HG03442 (cell line): ENCODE measurements at regions not wholly inside any gene's neighbourhood (a gene's known extent, or its start where the extent isn't known, plus 50 kb on each side); places are given as distances from the start of the nearest gene placed in this dataset.

ENCODE experiments used
- ATAC-seq: cut with Tn5 transposase; IDR thresholded peaks from one replicate; pipeline ENCODE4 v1.9.1; 2021; ENCODE audit warnings: mild to moderate bottlenecking, moderate library complexity; ENCODE audit not compliant: unreplicated experiment

DNA sequence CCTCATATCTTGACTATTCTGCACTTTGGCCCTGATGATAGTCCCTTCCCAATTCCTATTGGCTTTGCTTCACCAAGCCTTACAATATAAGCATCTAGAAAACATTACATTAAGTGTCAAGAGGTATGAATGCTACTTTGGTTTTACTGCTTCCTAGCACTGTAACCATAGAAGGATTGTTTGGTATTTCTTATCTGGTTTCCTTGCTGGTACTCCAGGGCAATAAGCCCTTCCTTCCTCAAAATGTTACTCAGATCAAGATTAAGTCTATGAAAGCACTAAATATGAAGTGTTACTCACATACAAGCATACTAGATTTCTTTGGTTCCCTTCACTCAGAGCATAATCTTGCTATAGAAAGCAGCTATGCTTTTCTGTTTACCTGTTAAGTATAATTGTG, 492.5 kb downstream of the ETV1 start:
- ATAC-seq, result no peak

DNA sequence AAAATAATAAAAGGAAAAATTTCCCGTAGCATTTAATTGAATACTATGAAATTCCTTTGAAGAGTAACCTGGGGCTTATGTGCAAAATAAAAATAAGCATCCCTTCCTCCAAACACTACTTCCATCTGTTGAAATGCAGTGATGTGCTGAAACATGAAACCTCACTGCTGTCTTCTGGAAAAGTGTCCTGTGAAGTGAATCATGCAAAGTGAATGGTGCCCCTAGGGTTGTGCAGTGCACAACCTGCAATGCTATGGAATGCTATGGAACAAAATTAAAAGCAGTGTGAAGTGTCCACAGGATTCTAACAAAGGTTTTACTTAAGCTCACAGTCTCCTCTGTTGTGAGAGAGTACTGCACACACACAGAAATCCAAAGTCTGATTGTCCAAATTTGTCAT, 480.9 kb downstream of the ETV1 start:
- no peak for ATAC-seq

DNA sequence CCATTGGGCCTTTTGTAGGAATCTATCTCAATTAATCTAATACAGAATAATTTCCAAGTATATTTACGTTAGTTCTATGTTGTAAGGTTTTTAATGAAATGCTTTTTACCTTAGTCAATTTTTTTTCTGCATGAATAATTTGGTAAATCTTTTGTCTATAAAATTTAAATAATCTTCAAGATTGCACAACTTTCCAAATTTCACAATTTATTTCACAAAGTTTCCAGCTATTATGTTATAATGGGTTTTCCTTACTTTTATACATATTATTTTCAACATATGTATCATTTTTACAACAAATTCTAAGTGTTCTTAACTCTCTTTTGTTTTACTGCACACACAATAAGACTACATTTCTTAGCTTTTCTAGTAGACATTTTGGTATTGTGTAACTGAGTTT, 470.7 kb downstream of the ETV1 start:
- no peak for ATAC-seq

DNA sequence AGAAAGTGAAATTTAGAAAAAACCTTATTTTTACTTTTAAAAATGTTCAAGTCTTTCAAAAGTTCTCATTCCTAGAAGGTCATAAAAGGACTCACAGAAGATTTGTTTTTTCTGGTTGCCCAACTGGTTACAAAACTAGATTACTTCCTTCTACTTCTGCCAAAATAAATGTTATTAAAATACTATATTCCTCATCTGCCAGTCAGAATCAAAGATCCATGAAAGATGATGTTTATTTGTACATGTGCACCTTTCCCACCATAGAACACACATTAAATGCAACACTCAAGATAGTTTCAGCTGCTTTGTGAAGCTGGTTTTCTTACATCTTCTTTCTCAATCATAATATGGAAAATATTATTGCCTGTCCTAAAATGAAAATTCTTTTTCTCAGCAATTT, 465.4 kb downstream of the ETV1 start:
- no peak for ATAC-seq

DNA sequence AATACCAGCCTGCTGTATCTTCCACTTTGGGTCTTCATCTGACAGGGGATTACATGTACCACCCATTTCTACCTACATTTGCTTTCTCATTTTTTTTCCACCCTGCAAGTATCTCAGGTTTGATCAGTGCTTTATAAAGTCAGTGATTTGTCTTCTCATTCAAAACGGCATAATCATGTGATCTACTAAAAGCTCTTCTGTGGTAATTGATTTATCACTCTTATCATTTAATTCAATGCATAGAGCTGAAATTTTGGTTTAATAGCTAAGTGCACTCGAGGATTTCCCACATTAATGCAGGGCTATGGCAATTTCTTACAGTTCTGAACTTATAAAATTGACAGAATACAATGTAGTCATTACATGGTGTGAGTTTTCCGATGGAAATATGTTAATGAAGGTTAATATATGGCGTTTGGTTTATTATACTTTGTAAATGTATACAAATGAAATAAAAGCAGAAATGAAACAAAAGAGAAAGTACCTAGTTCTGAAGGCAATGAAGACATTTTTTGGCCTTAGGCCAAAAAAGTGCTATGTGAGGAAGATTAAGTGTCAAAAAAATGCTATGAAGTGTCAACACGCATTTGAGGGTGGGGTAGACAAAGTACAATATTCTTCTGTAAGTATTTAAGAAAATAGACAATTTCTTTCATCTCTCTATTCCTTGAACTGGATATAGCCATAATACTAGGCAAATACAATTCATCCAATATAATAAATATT, 457.3 kb downstream of the ETV1 start:
- ATAC-seq, result no peak

DNA sequence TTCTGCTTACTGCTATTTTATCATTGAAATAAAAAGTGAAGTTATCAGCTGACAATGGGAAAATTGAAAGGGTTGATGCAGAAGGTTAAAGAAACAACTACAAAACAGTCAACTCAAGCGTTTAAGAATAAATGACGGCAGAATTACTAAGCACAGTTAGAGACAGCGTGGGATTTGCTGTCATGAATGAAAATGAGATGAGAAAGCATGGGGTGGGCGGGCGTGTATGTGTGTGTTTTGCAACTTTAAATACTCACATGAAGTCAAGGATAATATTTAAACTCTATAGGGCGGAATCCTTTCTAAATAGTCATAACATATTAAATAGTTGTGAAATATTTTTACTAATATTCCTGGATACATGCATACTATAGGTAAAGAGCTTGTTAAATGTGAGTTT, 450.8 kb downstream of the ETV1 start:
- no peak for ATAC-seq

DNA sequence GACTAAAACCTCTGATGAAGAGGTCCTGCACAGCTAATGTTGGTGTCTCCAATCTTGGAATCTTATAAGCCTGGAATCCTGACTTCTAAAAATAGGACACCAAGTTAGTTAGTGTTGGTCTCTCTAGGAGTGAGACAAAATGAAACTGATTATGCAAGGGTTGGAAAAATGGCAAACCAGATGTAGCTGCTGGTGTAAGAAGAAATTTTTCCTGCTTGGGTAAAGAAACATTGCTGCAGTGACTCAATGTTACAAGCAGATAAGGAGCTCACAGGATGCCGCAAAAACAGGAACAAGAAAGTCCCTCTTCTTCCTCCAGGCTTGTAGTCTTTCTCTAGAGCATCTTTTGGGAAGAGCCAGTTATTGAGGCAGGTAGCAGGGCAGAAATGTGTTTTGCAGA, 449.0 kb downstream of the ETV1 start:
- ATAC-seq, result no peak

DNA sequence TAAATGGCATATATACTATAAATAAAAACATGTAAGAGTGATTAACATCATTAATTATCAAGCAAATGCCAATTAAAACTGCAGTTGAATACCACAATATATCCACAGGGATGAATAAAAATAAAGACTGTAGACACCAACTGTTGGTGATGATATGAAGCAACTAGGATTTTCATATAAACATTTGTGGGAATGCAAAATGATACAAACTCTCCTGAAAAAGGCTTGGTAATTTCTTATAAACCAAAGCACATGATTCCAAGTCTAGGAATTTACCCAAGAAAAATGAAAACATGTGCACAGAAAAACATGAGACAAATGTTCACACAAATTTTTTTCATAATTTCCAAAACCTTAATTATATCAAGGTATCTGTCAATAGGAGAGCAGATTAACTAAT, 448.1 kb downstream of the ETV1 start:
- no peak for ATAC-seq

DNA sequence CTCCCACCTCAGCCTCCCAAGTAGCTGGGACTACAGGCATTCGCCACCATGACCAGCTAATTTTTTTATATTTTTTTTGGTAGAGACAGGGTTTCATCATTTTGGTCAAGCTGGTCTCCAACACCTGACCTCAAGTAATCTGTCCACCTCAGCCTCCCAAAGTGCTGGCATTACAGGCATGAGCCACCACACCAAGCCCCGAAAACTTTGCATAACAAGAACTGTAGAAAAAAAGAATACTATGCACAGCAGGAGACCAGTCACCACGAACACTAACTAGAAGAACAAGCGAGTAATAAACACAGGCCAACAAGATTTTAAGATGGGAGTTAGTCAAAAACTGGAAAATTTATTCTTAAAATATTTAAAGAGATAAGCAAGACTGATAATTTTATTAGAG, 447.0 kb downstream of the ETV1 start:
- ATAC-seq, result no peak

DNA sequence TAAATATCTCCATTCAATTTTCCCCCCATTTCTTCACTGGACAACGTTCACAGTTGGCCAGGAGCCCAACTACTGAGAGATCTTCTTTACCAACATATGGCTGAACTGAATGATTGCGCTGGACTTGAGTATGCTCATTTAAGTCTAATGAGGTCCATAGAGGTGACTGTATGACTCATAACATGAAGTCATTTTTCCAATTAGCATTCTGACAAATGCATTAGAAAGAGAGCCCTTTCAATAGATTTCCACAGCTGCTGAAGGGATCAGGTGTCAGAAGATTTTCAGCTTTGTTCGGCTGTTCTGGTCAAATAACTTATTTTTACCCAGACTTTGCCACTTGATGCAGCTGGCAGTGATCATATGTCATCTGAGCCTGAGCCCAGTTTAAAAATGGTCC, 438.0 kb downstream of the ETV1 start:
- ATAC-seq, result no peak

DNA sequence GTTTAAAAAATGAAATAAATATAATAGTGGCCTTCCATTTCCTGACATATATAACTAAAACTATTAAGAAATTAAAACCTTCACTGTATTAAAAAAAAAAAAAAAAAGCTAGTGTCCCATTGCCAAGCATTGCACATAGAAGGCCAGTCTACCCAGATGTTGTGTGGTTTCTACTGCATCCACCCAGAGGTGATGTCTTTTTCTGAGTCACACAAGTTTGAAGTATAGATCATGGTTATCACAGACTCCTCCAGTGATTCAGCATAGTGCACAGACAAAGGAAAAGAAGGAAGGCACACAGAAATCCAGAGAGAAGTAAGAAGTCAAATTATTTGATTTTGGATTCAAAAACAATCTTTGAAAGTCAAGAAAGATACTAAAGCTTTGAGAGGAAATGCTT, 429.0 kb downstream of the ETV1 start:
- ATAC-seq, result no peak

DNA sequence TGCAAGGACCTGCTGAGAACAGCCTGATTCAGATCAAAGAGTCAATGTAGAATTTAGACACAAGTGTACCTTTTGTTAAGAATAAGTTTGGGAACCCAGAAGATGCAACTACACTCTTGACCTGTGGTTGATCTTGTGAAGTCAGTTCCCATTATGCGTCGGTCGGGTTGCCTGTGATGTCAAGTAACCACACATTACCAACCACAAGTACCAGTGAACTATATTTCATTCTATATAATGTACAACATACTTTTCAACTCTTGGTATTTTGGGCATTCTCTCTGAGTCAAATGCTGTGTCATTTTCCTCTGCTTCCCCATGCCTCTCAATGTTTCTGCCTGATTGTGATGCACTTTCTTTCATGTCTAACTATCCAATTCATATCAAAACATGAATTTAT, 426.2 kb downstream of the ETV1 start:
- ATAC-seq, result no peak

DNA sequence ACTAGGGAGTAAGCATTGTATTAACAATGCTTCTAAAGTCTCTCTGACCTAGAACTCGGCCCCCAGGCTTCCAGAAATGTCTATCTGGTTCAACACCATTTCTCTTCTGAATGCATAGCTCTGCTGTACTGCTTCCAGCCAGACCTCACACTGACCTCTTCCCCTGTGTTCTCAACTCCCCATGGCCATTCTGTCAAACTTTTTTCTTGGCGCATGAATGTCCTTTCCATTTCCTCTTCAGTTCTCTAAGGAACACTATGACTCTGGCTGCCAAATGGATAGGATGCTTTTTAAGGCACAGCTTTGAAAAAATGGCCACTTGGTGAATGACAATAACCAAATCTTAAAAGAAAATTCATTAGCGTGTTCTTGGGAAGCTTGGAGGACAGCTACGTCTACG, 425.8 kb downstream of the ETV1 start:
- no peak for ATAC-seq

DNA sequence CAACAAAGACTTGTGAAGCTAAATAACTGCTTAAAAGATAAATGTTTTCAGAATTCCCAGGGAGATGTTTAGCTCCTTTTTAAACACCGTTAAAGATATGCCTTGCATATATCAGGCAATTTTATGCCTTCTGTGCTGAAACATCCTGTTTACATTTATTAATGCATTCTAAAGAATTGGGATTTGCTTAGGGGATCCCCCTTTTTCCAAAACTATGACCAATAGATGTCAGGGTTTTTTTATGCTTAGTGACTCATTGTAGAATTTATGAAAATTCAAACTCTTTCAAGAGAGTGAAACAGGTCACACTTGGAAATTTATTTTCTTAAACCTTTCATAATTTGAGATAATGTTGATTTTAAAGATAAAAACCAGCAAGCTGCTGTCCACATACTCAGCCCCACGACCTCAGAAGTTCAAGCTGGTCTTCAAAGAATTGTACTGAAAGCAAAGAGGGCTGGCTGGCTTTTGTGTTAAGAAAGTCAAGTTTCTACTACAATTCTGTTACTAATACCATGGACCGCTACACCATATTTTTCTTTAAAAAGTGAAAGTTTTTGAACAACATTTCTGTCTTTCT, 411.8 kb downstream of the ETV1 start:
- no peak for ATAC-seq

DNA sequence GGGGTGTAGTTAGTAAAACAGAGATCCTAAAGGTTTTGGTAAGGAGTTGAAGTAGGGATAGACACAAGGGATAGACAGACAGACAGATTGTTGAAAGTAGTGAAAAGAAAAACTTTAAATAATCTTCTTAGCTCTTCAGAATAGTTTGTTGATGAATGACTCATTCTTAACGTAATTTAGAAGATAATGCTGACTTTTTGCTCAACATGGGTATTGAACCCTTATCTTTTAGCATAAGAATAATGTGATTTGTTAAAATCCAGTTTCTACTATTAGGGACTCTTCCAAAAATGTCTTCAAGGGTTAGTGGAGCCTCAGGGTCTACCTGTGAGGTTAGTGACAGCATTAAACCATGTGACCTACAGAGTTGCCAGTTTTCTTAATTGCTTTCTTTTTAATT, 411.2 kb downstream of the ETV1 start:
- no peak for ATAC-seq

DNA sequence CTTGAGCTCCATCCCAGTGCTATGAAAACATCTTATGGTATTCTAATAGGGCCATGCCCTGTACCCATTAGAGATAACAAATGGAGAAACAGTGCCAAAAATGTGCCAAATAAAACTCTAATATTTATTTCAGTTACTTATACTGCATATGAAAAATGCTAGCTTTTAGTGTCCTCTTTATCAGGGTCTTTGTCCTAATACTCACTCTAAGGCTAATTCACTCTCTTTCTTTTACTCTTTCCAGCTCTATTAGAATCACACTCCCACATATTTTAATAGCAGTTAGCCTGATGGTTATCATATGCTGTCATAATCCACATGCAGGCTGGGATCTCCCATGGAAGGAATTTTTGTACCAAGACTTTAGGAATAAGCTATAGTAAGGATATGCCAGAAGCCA, 408.4 kb downstream of the ETV1 start:
- ATAC-seq, result no peak

DNA sequence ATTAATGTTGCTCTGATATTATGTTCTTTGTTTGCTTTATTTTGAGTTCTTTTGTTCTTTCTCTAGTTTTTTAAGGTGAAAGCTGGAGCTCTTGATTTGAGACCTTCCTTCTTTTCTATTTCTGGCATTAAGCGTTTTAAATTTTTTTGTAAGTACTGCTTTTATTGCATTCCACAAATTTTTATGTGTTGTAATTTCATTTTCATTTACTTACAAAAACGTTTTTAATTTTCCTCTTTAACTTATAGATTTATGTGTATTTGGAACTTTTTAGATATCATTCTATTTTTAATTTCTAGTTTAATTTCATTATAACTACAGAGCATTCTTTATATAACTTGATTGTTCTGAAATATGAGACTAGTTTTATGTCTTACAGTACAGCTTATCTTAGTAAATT, 395.6 kb downstream of the ETV1 start:
- ATAC-seq, result no peak

DNA sequence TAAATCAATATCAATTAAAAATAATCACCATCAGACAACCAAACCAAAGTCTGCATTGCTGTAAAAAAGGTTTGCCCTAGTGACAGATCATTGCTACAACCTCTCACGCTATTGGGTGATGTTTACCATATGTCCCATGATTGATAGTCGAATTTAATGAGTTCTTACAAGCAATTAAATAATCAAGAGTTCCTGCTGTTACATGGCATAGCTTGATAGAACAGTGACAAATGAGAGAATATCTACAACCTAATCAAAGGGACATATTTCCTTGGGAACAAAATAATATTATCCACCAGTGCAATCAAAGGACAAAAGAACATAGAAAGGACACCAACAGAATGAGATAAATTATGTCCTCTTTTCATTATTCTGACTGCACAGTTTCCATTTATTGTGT, 387.4 kb downstream of the ETV1 start:
- ATAC-seq, result no peak

DNA sequence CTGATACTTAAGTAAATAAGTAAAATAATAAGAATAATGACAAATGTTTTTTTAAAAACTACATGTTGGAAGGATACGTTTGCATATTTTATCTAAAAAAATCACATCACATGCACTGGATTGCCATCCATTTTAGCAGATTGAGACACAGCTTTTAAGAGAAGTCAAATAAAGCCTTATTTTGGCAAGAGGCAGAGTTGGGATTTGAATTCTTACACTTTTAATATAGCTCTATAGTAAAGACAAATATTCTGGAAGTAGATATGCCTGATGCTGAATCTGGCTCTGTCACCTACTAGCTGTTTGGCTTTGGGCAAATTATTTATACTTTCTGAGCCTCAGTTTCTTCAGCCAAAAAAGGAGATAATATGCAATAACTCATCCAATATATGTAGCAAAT, 386.4 kb downstream of the ETV1 start:
- ATAC-seq, result no peak

DNA sequence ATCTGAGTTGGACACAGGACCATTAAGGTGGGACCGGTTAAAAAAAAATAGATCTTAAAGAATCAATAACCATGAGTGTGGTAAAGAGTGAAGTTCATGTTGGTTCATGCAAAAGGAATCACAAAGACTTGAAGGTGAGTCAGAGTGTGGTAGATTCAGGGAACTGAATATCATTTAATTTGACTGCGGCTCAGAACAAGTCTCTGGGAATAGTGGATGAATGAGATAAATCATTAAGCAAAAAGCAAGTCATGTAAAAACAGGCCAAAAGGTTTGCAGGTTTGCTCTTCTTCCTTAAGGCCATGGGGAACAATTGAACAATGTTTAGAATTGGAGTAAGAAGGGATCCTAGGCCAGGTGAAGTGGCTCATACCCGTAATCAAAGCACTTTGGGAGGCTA, 385.8 kb downstream of the ETV1 start:
- no peak for ATAC-seq

DNA sequence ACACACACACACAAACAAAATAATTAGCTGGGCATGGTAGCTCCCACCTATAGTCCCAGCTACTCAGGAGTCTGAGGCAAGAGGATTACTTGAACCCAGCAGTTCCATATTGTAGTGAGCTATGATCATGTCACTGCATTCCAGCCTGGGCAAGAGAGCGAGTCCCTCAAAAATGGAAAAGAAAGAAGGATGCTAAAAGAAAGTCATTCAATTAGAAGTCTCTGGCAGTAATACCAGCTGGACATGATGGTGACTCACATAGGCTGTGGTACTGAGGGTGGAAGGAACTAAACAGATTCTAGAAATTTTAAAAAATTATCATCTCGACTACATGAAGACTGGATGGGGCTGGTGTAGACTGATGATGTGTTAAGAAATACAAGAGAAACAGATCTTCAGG, 385.3 kb downstream of the ETV1 start:
- ATAC-seq, result no peak

DNA sequence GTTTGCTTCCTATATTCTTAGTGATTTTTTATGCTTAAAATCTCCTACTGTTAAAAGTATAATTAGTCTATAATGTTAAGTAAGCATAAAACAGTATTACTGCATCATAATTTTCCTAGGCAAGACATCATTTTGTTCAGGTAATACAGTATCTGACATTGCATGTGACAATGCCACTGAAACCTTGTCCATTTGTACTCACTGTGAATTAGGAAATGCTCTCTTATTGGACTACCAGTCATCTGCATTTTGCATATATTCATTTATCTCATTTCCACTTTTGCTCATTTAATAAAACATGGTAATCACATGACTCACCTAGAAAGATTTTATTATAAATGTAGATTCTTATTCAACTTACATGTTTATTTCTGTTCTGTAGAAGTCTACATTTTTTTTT, 379.1 kb downstream of the ETV1 start:
- no peak for ATAC-seq

DNA sequence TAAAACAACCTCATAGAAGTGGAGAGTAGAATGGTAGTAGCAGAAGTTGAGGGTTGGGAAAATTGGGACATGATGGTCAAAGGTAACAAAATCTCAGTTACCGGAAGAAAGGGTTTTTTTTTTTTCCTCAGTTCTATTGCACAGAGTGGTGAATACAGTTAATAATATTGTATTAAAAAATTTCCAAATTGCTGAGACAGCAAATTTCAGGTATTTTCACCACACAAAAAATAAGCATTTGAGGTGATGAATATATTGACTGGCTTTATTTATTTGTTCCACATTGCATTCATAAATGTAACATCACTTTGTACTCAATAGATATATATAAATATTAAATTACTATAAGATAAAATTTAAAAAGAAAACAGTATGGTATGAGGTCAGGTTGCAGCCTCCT, 373.8 kb downstream of the ETV1 start:
- ATAC-seq, result no peak
